Thyroid gland (tissue), 4 donors: ENCODE measurements at regions not wholly inside any gene's neighbourhood (a gene's known extent, or its start where the extent isn't known, plus 50 kb on each side); places are given as distances from the start of the nearest gene placed in this dataset.

Experiments
- CTCF ChIP-seq, 6 experiments: fragments of 200-600 bp in 3 of 6; fragments of 450-650 bp in 3 of 6; sonication (generic) in 3 of 6; IDR thresholded peaks; one replicate each; pipeline ENCODE4 v1.5.1; 2016 to 2019; ENCODE audit warnings: antibody characterized with exemption in 6 of 6, mild to moderate bottlenecking in 2 of 6, inconsistent platforms in 1 of 6, moderate library complexity in 1 of 6
- POLR2A ChIP-seq, 2 donors: fragments of 450-650 bp; IDR thresholded peaks; one replicate each; pipeline ENCODE4 v1.6.1; 2017; ENCODE audit warnings: antibody characterized with exemption in 2 of 2, mild to moderate bottlenecking in 2 of 2, moderate library complexity in 1 of 2

GRCh38 chr20:55142932-55143331, 667.5 kb downstream of the DOK5 start:
- no peak for TF ChIP-seq CTCF (IDR thresholded peaks at IDR 0.05)
- TF ChIP-seq POLR2A (IDR thresholded peaks at IDR 0.05) = no peak
